Hematopoietic multipotent progenitor cell treated with erythropoietin and hydrocortisone succinate and interleukin-3 and kit ligand, for 17 days (in vitro differentiated cells): ENCODE measurements at regions not wholly inside any gene's neighbourhood (a gene's known extent, or its start where the extent isn't known, plus 50 kb on each side); places are given as distances from the start of the nearest gene placed in this dataset.

Source experiments
- DNase-seq: peaks from one replicate; pipeline ENCODE4 v3.0.0-alpha.2; 2015; ENCODE audit warnings: low spot score

DNA sequence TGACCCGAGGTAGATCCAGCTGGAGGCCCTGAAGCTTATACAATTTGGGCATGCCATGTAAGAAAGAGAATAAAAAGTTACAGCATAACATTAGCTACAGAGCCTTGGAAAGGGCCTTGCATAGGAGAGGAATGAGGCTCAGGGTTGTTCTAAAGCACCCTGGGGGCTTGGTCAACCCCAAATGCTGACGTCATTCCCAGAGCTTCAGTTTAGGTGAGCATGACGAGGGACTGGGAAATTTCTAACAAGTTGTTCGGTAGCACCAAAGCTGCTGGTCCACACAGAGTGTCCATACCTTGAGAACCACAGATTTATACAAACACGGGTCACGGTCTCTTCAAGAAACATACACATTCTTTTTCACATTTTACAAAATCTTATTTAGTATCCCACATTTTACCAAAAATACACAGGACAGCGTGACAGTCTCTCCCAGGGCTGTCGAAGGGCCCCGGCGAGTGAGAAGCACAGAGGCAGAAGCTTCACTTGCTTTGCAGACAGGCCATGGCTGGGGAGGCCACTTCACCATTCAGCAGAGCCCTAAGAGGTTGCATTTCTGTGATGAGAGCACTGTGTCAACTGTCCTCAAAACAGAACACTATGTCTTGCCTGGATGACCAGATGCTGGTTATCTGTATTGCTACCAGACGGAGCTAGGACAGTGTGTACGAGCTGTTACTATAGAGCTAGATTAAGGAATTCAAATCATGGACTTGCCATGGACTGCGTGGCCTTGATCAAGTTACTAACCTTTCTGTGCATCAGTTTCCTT lies 68.2 kb upstream of the ARRDC4 start:
- no peak for DNase-seq

DNA sequence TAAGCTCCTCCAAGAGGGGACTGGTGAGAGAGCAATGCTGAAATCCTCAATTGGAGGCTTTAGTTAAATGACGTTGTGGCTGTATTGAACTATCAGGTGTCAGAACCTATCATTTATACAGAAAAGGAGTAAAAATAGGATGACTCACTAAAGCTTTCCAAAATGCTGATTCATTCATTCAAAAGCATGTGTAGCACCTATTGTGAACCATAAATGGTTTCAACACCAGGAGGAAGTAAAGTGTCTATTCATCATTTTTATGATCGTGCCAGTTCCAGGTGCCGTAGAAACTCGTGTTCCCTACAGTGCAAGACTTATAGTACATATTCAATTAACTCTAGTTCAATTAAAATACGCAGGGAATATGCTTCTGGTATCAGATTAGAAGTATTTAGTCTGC lies 66.5 kb upstream of the ARRDC4 start:
- DNase-seq, result no peak

DNA sequence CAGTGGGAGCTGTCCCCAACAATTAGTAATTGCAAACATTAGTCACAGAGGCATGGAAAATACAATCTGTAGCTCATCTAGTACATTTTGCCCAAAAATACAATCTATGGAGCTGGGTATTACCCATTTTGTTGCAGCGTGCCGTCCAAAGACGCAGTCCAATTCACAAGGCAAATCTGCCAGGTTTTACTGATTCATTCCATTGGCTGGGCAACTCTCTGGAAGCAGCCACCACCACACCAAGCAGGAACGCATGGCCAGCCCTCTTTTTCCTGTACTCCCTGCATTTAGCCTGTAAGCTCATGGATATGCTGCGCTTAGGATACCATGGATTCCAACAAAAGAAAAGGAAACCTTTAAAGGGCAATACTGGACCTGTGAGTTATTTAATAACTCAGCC lies 60.5 kb upstream of the ARRDC4 start:
- no peak for DNase-seq

DNA sequence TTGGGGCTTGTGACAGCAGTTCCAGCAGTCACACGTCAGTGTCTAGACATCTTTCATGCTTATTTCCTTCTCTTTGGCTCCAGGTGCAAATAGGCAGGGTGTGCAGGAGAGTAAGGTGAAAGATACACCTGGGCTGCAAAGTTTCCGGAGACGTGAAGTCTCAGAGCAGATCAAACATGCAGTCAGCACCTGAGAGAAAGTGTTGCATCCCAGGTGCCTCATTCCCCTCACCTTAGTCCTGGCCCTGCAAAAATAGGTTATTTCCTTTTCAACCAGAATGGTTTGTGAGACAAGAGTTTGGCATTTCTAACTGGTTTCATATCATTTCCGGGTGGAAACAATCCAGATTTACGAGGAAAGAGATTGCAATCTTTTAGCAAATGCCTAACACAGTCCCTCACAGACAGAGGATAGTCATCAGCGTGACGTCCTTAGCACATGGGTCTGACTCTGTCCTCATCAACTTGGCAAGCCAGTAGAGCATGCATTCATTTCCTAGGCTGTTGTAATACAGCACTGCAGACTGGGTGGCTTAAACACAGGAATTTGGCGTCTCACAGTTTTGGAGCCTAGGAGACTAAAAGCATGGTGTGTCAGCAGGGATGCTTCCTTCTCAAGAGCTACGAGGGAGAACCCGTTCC lies 58.2 kb upstream of the ARRDC4 start:
- DNase-seq, result no peak

- DNase-seq, result no peak
Observed at GRCh38 chr15:97903560-97903959, 56.9 kb upstream of the ARRDC4 start.

DNA sequence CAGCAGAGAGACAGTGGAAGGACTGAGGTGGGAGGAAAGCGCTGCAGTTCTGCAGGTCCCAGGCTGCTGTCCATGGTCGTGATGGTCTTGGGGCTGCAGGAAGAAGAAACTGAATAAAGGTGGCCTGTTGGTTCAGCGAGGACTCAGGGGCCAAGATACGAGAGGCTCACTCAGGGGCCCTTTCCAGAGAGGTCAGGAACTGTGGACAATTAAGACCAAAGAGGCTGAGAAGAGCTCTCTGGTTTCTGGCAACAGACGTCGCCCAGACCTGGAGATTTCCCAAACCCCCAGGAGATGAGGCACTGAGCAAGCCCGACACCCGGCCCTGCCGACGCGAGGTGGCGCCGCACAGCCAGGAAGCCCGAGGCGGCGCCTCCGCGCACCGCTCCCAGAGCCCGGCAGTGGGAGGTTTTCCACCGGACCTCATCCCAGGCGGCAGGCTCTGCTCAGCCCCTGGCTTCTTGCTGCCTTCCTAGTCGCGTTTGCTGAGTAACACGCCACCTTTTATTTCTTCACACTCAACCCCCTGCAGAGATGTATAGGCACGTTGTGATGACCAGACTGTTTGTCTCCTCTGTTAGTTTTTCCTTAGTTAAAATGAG lies 56.4 kb upstream of the ARRDC4 start:
- DNase-seq, result no peak

DNA sequence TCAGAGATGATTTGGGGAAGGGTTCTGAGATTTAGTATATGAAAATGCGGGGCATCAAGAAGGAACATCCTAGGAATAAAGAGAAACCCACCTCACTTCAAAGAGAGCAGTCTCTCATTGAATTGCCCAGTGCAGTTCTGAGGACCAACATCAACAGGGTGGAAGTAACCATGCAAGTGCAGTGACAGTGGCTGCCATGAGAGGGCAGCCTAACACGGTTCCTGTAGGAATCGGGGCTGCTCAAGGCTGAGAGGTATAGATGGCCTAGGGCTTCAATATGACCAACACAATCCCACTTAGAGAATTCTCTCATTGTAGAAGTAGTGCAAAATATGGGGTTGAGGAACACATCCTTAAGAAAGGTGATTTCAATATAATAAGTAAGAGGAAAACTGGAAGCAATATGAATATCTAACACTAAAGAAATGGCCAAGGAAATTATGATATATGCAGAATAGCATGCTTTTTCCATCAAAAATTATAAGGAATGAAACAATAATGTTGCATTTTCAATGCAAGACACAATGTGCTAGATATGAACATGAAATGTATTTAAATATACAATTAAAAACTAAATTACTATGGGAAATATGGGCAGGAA lies 51.1 kb upstream of the ARRDC4 start:
- peak; percentile 66 for DNase-seq
